ENCODE measurements at regions not wholly inside any gene's neighbourhood (a gene's known extent, or its start where the extent isn't known, plus 50 kb on each side); places are given as distances from the start of the nearest gene placed in this dataset.

- TF ChIP-seq CTCF (IDR thresholded peaks at IDR 0.05 in 4 of 5, conservative IDR thresholded peaks at IDR 0.05 in 1 of 5) (no peak), POLR2A (IDR thresholded peaks at IDR 0.05) (no peak)
Observed at GRCh38 chr3:10743366-10744097, 72.5 kb upstream of the SLC6A11 start.
